ENCODE measurements at regions not wholly inside any gene's neighbourhood (a gene's known extent, or its start where the extent isn't known, plus 50 kb on each side); places are given as distances from the start of the nearest gene placed in this dataset.
A peak's percentile ranks its signal among the peaks of the same experiment; 100 is the strongest.
"Not testable (repeated sequence)": the region's sequence is repeated elsewhere in the genome, so short reads cannot be mapped to it uniquely, and the experiment has no call there.

DNA sequence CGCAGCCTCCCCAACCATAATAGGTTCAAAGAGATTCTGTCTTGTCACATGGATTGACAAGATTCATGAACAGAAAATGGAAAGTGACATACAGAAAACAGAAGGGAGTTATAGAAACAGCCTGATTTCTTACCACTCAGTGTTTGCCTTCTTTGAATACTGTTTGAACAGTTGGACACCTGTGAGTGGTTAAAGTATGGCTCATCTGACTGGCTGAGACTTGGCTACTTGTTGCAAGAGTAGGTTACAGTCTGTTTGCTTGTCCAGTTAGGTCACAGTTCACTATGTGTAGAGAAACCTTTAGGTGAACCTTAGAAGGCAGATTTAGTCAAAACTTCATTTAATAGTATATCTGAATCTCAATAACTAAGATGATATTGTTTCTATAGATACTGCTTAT lies 1003.9 kb upstream of the EPHA6 start:
- WGBS, 2 donors = 94 to 97% methylated on average over 1 of the region's 1 CpG
- H3K36me3 ChIP-seq (replicated peaks in 1 of 2; ENCODE audit: insufficient read depth in 1 of 2, low read depth in 2 of 2) = no peaks in the 10 kb centered on the region

DNA sequence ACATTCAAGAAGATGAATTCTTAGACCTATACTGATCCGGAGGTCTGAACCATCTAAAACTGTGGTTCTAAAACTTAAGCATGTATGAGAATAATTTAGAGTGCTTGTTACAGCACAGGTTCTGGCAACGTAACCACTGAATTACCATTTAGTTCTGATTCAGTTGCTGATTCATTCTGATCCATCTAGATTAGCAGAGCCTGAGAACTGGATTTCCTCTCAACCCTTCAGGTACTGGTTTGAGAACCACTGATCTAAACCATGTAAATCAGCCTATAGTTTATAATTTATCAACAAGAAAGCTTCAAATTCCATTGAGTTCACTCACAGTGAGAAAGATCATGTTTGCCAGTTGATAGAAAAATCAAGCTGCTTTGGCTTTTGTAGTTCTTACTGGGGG lies 1001.1 kb upstream of the EPHA6 start:
- H3K4me1 ChIP-seq = no peaks in the 10 kb centered on the region
- ATAC-seq (no peak), DNase-seq (no peak)
- H3K9me3 ChIP-seq = no peaks in the 10 kb centered on the region
- no peaks in the 10 kb centered on the region for H3K36me3 ChIP-seq (replicated peaks in 1 of 2; ENCODE audit: insufficient read depth in 1 of 2, low read depth in 2 of 2)
- no peak overlapping the region for H3K27ac ChIP-seq
- TF ChIP-seq, protein P1, sequence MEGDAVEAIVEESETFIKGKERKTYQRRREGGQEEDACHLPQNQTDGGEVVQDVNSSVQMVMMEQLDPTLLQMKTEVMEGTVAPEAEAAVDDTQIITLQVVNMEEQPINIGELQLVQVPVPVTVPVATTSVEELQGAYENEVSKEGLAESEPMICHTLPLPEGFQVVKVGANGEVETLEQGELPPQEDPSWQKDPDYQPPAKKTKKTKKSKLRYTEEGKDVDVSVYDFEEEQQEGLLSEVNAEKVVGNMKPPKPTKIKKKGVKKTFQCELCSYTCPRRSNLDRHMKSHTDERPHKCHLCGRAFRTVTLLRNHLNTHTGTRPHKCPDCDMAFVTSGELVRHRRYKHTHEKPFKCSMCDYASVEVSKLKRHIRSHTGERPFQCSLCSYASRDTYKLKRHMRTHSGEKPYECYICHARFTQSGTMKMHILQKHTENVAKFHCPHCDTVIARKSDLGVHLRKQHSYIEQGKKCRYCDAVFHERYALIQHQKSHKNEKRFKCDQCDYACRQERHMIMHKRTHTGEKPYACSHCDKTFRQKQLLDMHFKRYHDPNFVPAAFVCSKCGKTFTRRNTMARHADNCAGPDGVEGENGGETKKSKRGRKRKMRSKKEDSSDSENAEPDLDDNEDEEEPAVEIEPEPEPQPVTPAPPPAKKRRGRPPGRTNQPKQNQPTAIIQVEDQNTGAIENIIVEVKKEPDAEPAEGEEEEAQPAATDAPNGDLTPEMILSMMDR (IDR thresholded peaks at IDR 0.05) = no peak
- no peak for TF ChIP-seq POLR2A (IDR thresholded peaks at IDR 0.05)
- H3K4me3 ChIP-seq = no peak overlapping the region
- 54 to 65% methylated on average over 2 of the region's 2 CpGs for WGBS, 2 donors
- H3K27me3 ChIP-seq = no peaks in the 10 kb centered on the region
- intact Hi-C loops (cut with DNase I) = no loop called here

More for the DNA sequence above, 1003.9 kb upstream of the EPHA6 start:
- intact Hi-C loops (cut with DNase I) = no loop called here
- Histone ChIP-seq H3K4me3 (no peak overlapping the region), H3K27ac (no peak overlapping the region), H3K9me3 (no peaks in the 10 kb centered on the region), H3K4me1 (no peaks in the 10 kb centered on the region), H3K27me3 (no peaks in the 10 kb centered on the region)
- DNase-seq = no peak
- no peak for ATAC-seq
- TF ChIP-seq, protein P1 (IDR thresholded peaks at IDR 0.05) = no peak
- no peak for TF ChIP-seq POLR2A (IDR thresholded peaks at IDR 0.05)

DNA sequence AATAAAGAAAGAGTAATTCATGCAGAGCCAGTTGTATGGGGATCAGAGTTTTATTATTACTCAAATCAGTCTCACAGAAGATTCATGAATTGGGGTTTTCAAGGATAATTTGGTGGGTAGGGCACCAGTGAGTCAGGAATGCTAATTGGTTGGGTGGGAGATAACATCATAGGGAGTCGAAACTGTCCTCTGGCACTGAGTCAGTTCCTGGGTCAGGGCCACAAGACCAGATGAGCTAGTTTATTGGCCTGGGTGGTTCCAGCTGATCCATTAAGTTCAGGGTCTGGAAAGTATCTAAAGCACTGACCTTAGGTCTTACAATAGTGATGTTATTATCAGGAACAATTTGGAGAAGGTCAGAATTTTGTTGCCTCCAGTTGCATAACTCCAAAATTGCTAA lies 998.6 kb upstream of the EPHA6 start:
- peak in 2 of 4 donors; percentile 10 to 18 for DNase-seq
- no peaks in the 10 kb centered on the region for H3K36me3 ChIP-seq (replicated peaks in 1 of 2; ENCODE audit: insufficient read depth in 1 of 2, low read depth in 2 of 2)
- no peaks in the 10 kb centered on the region for H3K9me3 ChIP-seq
- H3K27ac ChIP-seq = no peak overlapping the region
- no peaks in the 10 kb centered on the region for H3K4me1 ChIP-seq
- H3K4me3 ChIP-seq = no peak overlapping the region
- intact Hi-C loops (cut with DNase I) = no loop called here
- ATAC-seq = no peak
- 40 to 60% methylated on average over 1 of the region's 1 CpG for WGBS, 2 donors
- no peak for TF ChIP-seq POLR2A (IDR thresholded peaks at IDR 0.05)
- TF ChIP-seq, protein P1 (IDR thresholded peaks at IDR 0.05) = no peak
- H3K27me3 ChIP-seq = no peaks in the 10 kb centered on the region

DNA sequence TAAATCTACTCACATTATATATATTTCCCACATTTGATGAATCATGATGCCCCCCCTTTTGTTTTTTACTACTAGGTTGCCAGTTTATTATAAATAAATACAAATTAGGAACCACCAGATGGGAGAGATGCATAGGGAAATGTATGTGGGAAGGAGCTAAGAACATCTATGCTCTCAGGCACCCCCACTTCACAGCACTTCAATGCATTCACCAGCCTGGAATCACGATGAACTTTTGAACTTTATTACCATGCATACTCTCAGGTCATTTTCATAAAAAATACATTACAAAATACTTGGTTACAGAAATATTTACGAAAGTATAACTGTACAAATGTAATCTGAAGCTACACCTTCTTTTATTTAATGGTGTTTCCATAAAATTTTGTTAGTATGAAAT lies 988.0 kb upstream of the EPHA6 start:
- H3K27ac ChIP-seq = no peak overlapping the region
- WGBS, 2 donors = 69% methylated on average over 2 of the region's 2 CpGs
- intact Hi-C loops (cut with DNase I) = no loop called here
- no peak for ATAC-seq
- TF ChIP-seq, protein P1 (IDR thresholded peaks at IDR 0.05) = no peak
- no peak for TF ChIP-seq POLR2A (IDR thresholded peaks at IDR 0.05)
- no peaks in the 10 kb centered on the region for H3K36me3 ChIP-seq (replicated peaks in 1 of 2; ENCODE audit: insufficient read depth in 1 of 2, low read depth in 2 of 2)
- DNase-seq = no peak
- H3K27me3 ChIP-seq = no peaks in the 10 kb centered on the region
- H3K9me3 ChIP-seq = no peaks in the 10 kb centered on the region
- no peak overlapping the region for H3K4me3 ChIP-seq
- no peaks in the 10 kb centered on the region for H3K4me1 ChIP-seq

DNA sequence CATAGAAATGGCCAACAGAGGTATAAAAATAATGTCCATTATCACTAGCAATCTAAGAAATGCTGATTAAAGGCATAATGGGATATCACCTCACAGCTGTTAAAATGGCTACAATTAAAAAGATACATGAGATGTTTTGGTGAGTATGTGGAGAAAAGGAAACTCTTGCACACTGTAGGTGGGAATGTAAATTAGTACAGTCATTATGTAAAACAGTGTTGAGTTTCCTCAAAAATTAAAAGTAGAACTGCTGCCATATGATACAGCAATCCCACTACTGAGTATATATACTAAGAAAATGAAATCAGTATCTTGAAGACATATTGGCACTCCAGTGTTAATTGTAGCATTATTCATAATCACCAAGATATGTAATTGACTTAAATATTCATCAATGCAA lies 982.2 kb upstream of the EPHA6 start:
- intact Hi-C loops (cut with DNase I) = no loop called here
- H3K36me3 ChIP-seq (replicated peaks in 1 of 2; ENCODE audit: insufficient read depth in 1 of 2, low read depth in 2 of 2) = no peaks in the 10 kb centered on the region
- no peak overlapping the region for H3K27ac ChIP-seq
- H3K9me3 ChIP-seq = no peaks in the 10 kb centered on the region
- no peaks in the 10 kb centered on the region for H3K4me1 ChIP-seq
- TF ChIP-seq, protein P1 (IDR thresholded peaks at IDR 0.05) = no peak
- TF ChIP-seq POLR2A (IDR thresholded peaks at IDR 0.05) = no peak
- no peaks in the 10 kb centered on the region for H3K27me3 ChIP-seq
- H3K4me3 ChIP-seq = no peak overlapping the region
- ATAC-seq (no peak), DNase-seq (no peak)

DNA sequence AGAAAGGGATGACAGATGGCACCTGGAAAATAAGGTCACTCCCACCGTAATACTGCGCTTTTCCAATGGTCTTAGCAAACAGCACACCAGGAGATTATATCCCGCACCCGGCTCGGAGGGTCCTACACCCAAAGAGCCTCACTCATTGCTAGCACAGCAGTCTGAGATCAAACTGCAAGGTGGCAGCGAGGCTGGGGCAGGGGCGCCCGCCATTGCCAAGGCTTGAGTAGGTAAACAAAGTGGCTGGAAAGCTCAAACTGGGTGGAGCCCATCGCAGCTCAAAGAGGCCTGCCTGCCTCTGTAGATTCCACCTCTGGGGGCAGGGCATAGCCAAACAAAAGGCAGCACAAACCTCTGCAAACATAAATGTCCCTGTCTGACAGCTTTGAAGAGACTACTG lies 953.8 kb upstream of the EPHA6 start:
- H3K27me3 ChIP-seq; H3K9me3 ChIP-seq; H3K36me3 ChIP-seq (replicated peaks in 1 of 2; ENCODE audit: insufficient read depth in 1 of 2, low read depth in 2 of 2); intact Hi-C loops (cut with DNase I); H3K27ac ChIP-seq; H3K4me3 ChIP-seq; ATAC-seq; H3K4me1 ChIP-seq; DNase-seq: not testable (repeated sequence)
- WGBS, 2 donors = 94 to 97% methylated on average over 9 of the region's 9 CpGs

Measured in body of pancreas (tissue), 4 donors.